SU-DHL-6 (cell line): ENCODE measurements at regions not wholly inside any gene's neighbourhood (a gene's known extent, or its start where the extent isn't known, plus 50 kb on each side); places are given as distances from the start of the nearest gene placed in this dataset.

Experiments used
- CTCF ChIP-seq: fragments of 200-600 bp; sonication (generic); IDR thresholded peaks from one replicate; pipeline ENCODE4 v1.5.1; 2017; ENCODE audit warnings: antibody characterized with exemption, mild to moderate bottlenecking, low read length, moderate library complexity; ENCODE audit not compliant: insufficient read depth, poor library complexity, severe bottlenecking
- EZH2phosphoT487 ChIP-seq: fragments of 200-600 bp; sonication (generic), shearing (Covaris generic); conservative IDR thresholded peaks from 2 replicates; pipeline ENCODE4 v1.6.1; 2018; ENCODE audit warnings: mild to moderate bottlenecking, antibody characterized with exemption, low read length, moderate library complexity, mixed read lengths

GRCh38 chr1:230563591-230563990 is 78.7 kb upstream of the COG2 start:
- no peak for TF ChIP-seq CTCF
- no peak for TF ChIP-seq EZH2phosphoT487
